AG04449 (cell line): ENCODE measurements at regions not wholly inside any gene's neighbourhood (a gene's known extent, or its start where the extent isn't known, plus 50 kb on each side); places are given as distances from the start of the nearest gene placed in this dataset.

Experiments
- CTCF ChIA-PET: fragments of 350-600 bp; formaldehyde crosslinking; extraction: SDS; loops from one replicate; lab custom pipeline; 2021; ENCODE audit warnings: antibody characterized with exemption; lab: Yijun Ruan, JAX
- POLR2A ChIA-PET: fragments of 400-600, 350-600 bp; formaldehyde crosslinking; extraction: SDS; loops from one replicate; lab custom pipeline; 2020; ENCODE audit warnings: antibody characterized with exemption, inconsistent platforms; lab: Yijun Ruan, JAX
- DNase-seq: peaks from one replicate; pipeline ENCODE4 v3.0.0-alpha.2; 2010; ENCODE audit warnings: low read depth, low spot score
- H3K4me3 ChIP-seq: 2 replicates; pipeline ENCODE4 v1.5.1; 2011; ENCODE audit warnings: low read depth, mild to moderate bottlenecking, control low read depth, low read length
- CTCF ChIP-seq: IDR thresholded peaks from one replicate; pipeline ENCODE4 v1.5.1; 2011; ENCODE audit warnings: mild to moderate bottlenecking, moderate library complexity, low read length, control low read depth, inconsistent platforms; ENCODE audit not compliant: insufficient read depth; ENCODE audit errors: missing control alignments

- POLR2A ChIA-PET, result no interaction called here
- no peak for TF ChIP-seq CTCF
- DNase-seq, result no peak
- no peak overlapping the region for H3K4me3 ChIP-seq
- CTCF ChIA-PET, result no interaction called here
Observed at GRCh38 chr4:14667624-14668151, 334.6 kb upstream of the CPEB2 start.

GRCh38 chr4:14668296-14668695 lies 334.0 kb upstream of the CPEB2 start:
- CTCF ChIA-PET, result no interaction called here
- POLR2A ChIA-PET, result no interaction called here
- DNase-seq, result no peak
- TF ChIP-seq CTCF, result no peak
- H3K4me3 ChIP-seq, result no peak overlapping the region

GRCh38 chr4:14669371-14669770 lies 332.9 kb upstream of the CPEB2 start:
- TF ChIP-seq CTCF, result no peak
- H3K4me3 ChIP-seq, result no peak overlapping the region
- ChIA-PET POLR2A (no interaction called here), CTCF (no interaction called here)
- DNase-seq, result no peak

GRCh38 chr4:14671146-14671545 lies 331.1 kb upstream of the CPEB2 start:
- ChIA-PET CTCF (no interaction called here), POLR2A (no interaction called here)
- no peak overlapping the region for H3K4me3 ChIP-seq
- TF ChIP-seq CTCF, result no peak
- DNase-seq, result no peak

GRCh38 chr4:14675279-14675985 lies 326.8 kb upstream of the CPEB2 start:
- CTCF ChIA-PET, result no interaction called here
- H3K4me3 ChIP-seq, result no peak overlapping the region
- POLR2A ChIA-PET, result no interaction called here
- TF ChIP-seq CTCF, result no peak
- no peak for DNase-seq

GRCh38 chr4:14679906-14680305 lies 322.4 kb upstream of the CPEB2 start:
- CTCF ChIA-PET, result no interaction called here
- POLR2A ChIA-PET, result no interaction called here
- no peak for DNase-seq
- no peak for TF ChIP-seq CTCF
- no peak overlapping the region for H3K4me3 ChIP-seq
